Loucy (cell line): ENCODE measurements at regions not wholly inside any gene's neighbourhood (a gene's known extent, or its start where the extent isn't known, plus 50 kb on each side); places are given as distances from the start of the nearest gene placed in this dataset.

Experiments used
- EZH2phosphoT487 ChIP-seq: fragments of 200-600 bp; IDR thresholded peaks from 2 replicates; pipeline ENCODE4 v1.6.1; 2018; ENCODE audit warnings: antibody characterized with exemption, mild to moderate bottlenecking, moderate library complexity, borderline replicate concordance
- TF ChIP-seq, protein P1 (sequence below): fragments of 200-600 bp; sonication (generic); conservative IDR thresholded peaks from 2 replicates; pipeline ENCODE4 v1.5.1; 2014; ENCODE audit warnings: mild to moderate bottlenecking, antibody characterized with exemption, low read length

DNA sequence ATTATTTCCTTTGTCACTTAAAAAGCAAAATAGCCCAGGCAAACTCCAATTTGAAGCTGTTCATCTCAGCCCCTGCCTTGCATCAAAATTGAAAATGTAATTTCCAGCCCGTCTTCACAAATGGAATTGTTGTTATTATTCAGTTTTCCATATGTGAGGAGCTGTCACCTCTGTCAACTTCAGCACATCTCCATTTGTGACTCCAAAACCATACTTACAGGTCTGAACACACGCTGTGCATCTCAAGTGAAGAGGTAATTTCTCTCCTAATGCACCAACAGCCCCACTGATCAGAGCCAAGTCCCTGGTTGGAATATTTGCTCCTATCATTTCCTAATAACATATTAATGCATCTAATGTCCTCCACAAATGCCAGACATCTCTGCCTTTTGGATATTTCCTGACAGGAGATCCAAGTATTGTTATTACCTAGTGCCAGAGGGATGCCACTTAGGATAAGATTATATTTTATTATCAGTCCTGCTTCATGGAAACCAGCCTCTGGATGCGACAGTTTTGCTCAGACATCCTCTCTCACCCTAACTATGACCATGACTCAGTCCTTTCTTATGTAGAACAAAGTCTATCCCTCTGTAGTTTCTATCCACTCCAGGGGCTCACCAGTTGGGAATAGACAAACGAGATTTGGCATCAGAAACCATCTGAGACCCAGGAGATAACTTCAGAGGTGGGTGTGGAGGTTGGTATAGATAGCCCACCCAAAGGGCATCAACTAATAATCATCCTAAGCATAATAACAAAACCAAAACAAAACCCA, 379.8 kb downstream of the VPS13C start:
- TF ChIP-seq, protein P1, sequence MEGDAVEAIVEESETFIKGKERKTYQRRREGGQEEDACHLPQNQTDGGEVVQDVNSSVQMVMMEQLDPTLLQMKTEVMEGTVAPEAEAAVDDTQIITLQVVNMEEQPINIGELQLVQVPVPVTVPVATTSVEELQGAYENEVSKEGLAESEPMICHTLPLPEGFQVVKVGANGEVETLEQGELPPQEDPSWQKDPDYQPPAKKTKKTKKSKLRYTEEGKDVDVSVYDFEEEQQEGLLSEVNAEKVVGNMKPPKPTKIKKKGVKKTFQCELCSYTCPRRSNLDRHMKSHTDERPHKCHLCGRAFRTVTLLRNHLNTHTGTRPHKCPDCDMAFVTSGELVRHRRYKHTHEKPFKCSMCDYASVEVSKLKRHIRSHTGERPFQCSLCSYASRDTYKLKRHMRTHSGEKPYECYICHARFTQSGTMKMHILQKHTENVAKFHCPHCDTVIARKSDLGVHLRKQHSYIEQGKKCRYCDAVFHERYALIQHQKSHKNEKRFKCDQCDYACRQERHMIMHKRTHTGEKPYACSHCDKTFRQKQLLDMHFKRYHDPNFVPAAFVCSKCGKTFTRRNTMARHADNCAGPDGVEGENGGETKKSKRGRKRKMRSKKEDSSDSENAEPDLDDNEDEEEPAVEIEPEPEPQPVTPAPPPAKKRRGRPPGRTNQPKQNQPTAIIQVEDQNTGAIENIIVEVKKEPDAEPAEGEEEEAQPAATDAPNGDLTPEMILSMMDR = no peak
- TF ChIP-seq EZH2phosphoT487 = no peak
